Mesenchymal stem cell (in vitro differentiated cells and primary cell): ENCODE measurements at regions not wholly inside any gene's neighbourhood (a gene's known extent, or its start where the extent isn't known, plus 50 kb on each side); places are given as distances from the start of the nearest gene placed in this dataset.

Source experiments
- DNase-seq: peaks from one replicate; pipeline ENCODE4 v3.0.0-alpha.2; 2013
- H2AFZ ChIP-seq: one replicate; pipeline ENCODE4 v1.6.1; 2013; ENCODE audit warnings: low read depth, mild to moderate bottlenecking, control low read depth, inconsistent platforms, low read length, moderate library complexity
- H2AK5ac ChIP-seq: 2 replicates; pipeline ENCODE4 v1.6.1; 2013; ENCODE audit warnings: low read length, moderate library complexity, mild to moderate bottlenecking, inconsistent platforms; ENCODE audit not compliant: severe bottlenecking
- H2BK120ac ChIP-seq: one replicate; pipeline ENCODE4 v1.6.1; 2013; ENCODE audit warnings: low read depth, mild to moderate bottlenecking, inconsistent platforms, low read length, moderate library complexity
- H2BK12ac ChIP-seq, 2 experiments: one replicate each; pipeline ENCODE4 v1.6.1; 2013; ENCODE audit warnings: inconsistent platforms in 2 of 2, low read length in 2 of 2, mild to moderate bottlenecking in 2 of 2, moderate library complexity in 2 of 2, control low read depth in 1 of 2
- H2BK15ac ChIP-seq: one replicate; pipeline ENCODE4 v1.6.1; 2013; ENCODE audit warnings: mild to moderate bottlenecking, low read depth, inconsistent platforms; ENCODE audit not compliant: poor library complexity, severe bottlenecking
- H2BK5ac ChIP-seq: 2 replicates; pipeline ENCODE4 v1.6.1; 2013; ENCODE audit warnings: low read depth, mild to moderate bottlenecking, low read length, control low read depth, inconsistent platforms; ENCODE audit not compliant: poor library complexity, severe bottlenecking
- H3K14ac ChIP-seq, 2 experiments: one replicate each; pipeline ENCODE4 v1.6.1; 2013; ENCODE audit warnings: inconsistent platforms in 2 of 2, low read length in 2 of 2, control low read depth in 1 of 2, mild to moderate bottlenecking in 1 of 2, moderate library complexity in 1 of 2
- H3K18ac ChIP-seq, 2 experiments: one replicate each; pipeline ENCODE4 v1.6.1; 2013; ENCODE audit warnings: inconsistent platforms in 2 of 2, low read length in 2 of 2, control low read depth in 1 of 2, low read depth in 1 of 2, mild to moderate bottlenecking in 1 of 2
- H3K23ac ChIP-seq, 2 experiments: one replicate each; pipeline ENCODE4 v1.6.1; 2013; ENCODE audit warnings: inconsistent platforms in 2 of 2, low read length in 2 of 2, mild to moderate bottlenecking in 2 of 2, moderate library complexity in 2 of 2, control low read depth in 1 of 2
- H3K27ac ChIP-seq: 2 replicates; pipeline ENCODE4 v1.5.1; 2013; ENCODE audit warnings: mild to moderate bottlenecking, moderate library complexity, low read length, control low read depth, inconsistent platforms; ENCODE audit not compliant: poor library complexity, severe bottlenecking
- H3K27me3 ChIP-seq, 2 experiments: 2 replicates each; pipeline versions ENCODE4 v1.6.1 to v1.7.0; 2013; ENCODE audit warnings: low read length in 2 of 2, mild to moderate bottlenecking in 2 of 2, moderate library complexity in 2 of 2, control low read depth in 1 of 2, inconsistent platforms in 1 of 2; ENCODE audit not compliant: control insufficient read depth in 1 of 2, insufficient read depth in 1 of 2
- H3K36me3 ChIP-seq, 2 experiments: 2 replicates each; pipeline versions ENCODE4 v1.6.1 to v1.7.0; 2013; ENCODE audit warnings: low read length in 2 of 2, control low read depth in 1 of 2, inconsistent platforms in 1 of 2, low read depth in 1 of 2, mild to moderate bottlenecking in 1 of 2; ENCODE audit not compliant: insufficient read depth in 2 of 2, control insufficient read depth in 1 of 2
- H3K4ac ChIP-seq, 2 experiments: one replicate each; pipeline ENCODE4 v1.6.1; 2013; ENCODE audit warnings: inconsistent platforms in 2 of 2, low read length in 2 of 2, mild to moderate bottlenecking in 2 of 2, moderate library complexity in 2 of 2, control low read depth in 1 of 2, low read depth in 1 of 2
- H3K4me1 ChIP-seq: 2 replicates; pipeline ENCODE4 v1.6.1; 2013; ENCODE audit warnings: low read depth, low read length, control low read depth; ENCODE audit not compliant: control insufficient read depth, insufficient read depth
- H3K4me2 ChIP-seq: 2 replicates; pipeline ENCODE4 v1.6.1; 2013; ENCODE audit warnings: low read length, mild to moderate bottlenecking, inconsistent platforms; ENCODE audit not compliant: poor library complexity, severe bottlenecking
- H3K4me3 ChIP-seq, 2 experiments: 2 replicates each; pipeline versions ENCODE4 v1.5.1 to v1.7.0; 2013; ENCODE audit warnings: low read length in 2 of 2, mild to moderate bottlenecking in 2 of 2, control low read depth in 1 of 2, low read depth in 1 of 2; ENCODE audit not compliant: insufficient read depth in 1 of 2
- H3K79me1 ChIP-seq: replicated peaks from 2 replicates; pipeline ENCODE4 v1.6.1; 2013; ENCODE audit warnings: mild to moderate bottlenecking, control low read depth, low read length, inconsistent platforms; ENCODE audit not compliant: poor library complexity, severe bottlenecking
- H3K9ac ChIP-seq: 2 replicates; pipeline ENCODE4 v1.7.0; 2013; ENCODE audit warnings: mild to moderate bottlenecking, low read length, moderate library complexity
- H3K9me3 ChIP-seq: 2 replicates; pipeline ENCODE4 v1.7.0; 2013; ENCODE audit warnings: mild to moderate bottlenecking, low read length; ENCODE audit not compliant: control insufficient read depth
- H4K8ac ChIP-seq: one replicate; pipeline ENCODE4 v1.6.1; 2013; ENCODE audit warnings: inconsistent platforms, mild to moderate bottlenecking, low read length, moderate library complexity
- H4K91ac ChIP-seq: one replicate; pipeline ENCODE4 v1.6.1; 2013; ENCODE audit warnings: mild to moderate bottlenecking, low read length, inconsistent platforms
- WGBS: methylation state at CpG from one replicate; pipeline ENCODE4 v1.1.7; 2013; ENCODE audit warnings: mixed read lengths; 5-methylcytosine and 5-hydroxymethylcytosine counted together

DNA sequence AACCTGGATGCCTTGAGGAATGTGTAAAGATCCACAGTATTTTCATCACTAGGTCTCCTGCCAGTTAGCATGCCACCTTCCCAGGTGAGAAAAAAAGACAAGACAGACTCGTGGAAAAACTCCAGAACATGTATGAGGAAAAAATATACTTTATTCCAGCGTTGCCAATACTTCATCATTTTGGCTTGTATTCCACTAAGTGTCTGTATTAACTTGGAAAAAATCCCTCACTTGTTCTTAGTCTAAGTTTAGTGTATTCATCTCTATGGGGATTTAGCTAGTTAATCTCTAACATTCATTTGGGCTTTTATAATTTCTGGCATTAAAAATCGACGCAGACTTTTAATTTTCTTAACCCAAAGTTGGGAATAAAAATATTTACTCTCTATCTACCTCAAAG, 759.4 kb downstream of the SORCS1 start:
- Histone ChIP-seq H2BK5ac (no peak overlapping the region), H3K23ac (no peak overlapping the region), H2BK15ac (no peak overlapping the region), H3K4ac (no peak overlapping the region), H2AK5ac (no peak overlapping the region), H3K4me1 (no peaks in the 10 kb centered on the region), H4K8ac (no peak overlapping the region), H3K27me3 (no peaks in the 10 kb centered on the region), H3K4me2 (no peak overlapping the region), H3K9ac (no peak overlapping the region), H3K18ac (no peak overlapping the region), H2BK12ac (no peak overlapping the region), H3K9me3 (no peaks in the 10 kb centered on the region), H2BK120ac (no peak overlapping the region), H3K4me3 (no peak overlapping the region), H3K79me1 (no peaks in the 10 kb centered on the region), H4K91ac (no peak overlapping the region), H3K27ac (no peak overlapping the region), H3K36me3 (no peaks in the 10 kb centered on the region), H3K14ac (no peak overlapping the region), H2AFZ (no peak overlapping the region)
- no peak for DNase-seq
- 63% methylated on average over 1 of the region's 4 CpGs for WGBS

- no peak for DNase-seq
- no peak overlapping the region for H2AFZ ChIP-seq
- H2AK5ac ChIP-seq: no peak overlapping the region
- H3K18ac ChIP-seq: no peak overlapping the region
- no peaks in the 10 kb centered on the region for H3K79me1 ChIP-seq
- no peaks in the 10 kb centered on the region for H3K36me3 ChIP-seq
- no peak overlapping the region for H2BK120ac ChIP-seq
- no peak overlapping the region for H3K23ac ChIP-seq
- H2BK5ac ChIP-seq: no peak overlapping the region
- no peak overlapping the region for H2BK12ac ChIP-seq
- no peaks in the 10 kb centered on the region for H3K9me3 ChIP-seq
- no peaks in the 10 kb centered on the region for H3K27me3 ChIP-seq
- no peak overlapping the region for H2BK15ac ChIP-seq
- no peaks in the 10 kb centered on the region for H3K4me1 ChIP-seq
- H4K91ac ChIP-seq: no peak overlapping the region
- no peak overlapping the region for H3K4me2 ChIP-seq
- no peak overlapping the region for H3K4me3 ChIP-seq
- no peak overlapping the region for H4K8ac ChIP-seq
- H3K9ac ChIP-seq: no peak overlapping the region
- WGBS: 81% methylated on average over 2 of the region's 2 CpGs
- H3K4ac ChIP-seq: no peak overlapping the region
- H3K27ac ChIP-seq: no peak overlapping the region
- H3K14ac ChIP-seq: no peak overlapping the region
These were observed 762.0 kb downstream of the SORCS1 start for GRCh38 chr10:106402458-106402857.

DNA sequence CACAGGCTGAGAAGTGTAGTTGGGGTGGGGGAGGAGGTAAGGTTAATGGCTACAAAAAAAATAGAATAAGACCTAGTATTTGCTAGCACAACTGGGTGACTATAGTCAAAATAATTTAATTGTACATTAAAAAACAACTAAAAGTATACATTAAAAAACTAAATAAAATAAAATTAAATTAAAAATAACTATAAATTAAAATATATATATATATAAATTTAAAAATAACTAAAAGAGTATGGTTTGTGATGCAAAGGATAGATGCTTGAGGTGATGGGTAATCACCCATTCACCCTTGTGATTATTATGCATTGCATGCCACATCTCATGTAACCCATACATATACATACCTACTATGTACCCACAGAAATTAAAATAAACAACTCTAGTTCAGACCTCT, 762.5 kb downstream of the SORCS1 start:
- Histone ChIP-seq H3K79me1 (no peaks in the 10 kb centered on the region), H3K23ac (no peak overlapping the region)
- DNase-seq: no peak

GRCh38 chr10:106401161-106401560, 763.3 kb downstream of the SORCS1 start:
- no peak overlapping the region for H3K9ac ChIP-seq

More for the DNA sequence above, 762.5 kb downstream of the SORCS1 start:
- Histone ChIP-seq H3K18ac (no peak overlapping the region), H3K4me1 (no peaks in the 10 kb centered on the region), H3K4me3 (no peak overlapping the region), H3K27ac (no peak overlapping the region), H4K91ac (no peak overlapping the region), H3K36me3 (no peaks in the 10 kb centered on the region), H3K27me3 (no peaks in the 10 kb centered on the region), H3K9me3 (no peaks in the 10 kb centered on the region), H2BK15ac (no peak overlapping the region), H3K9ac (no peak overlapping the region), H3K4me2 (no peak overlapping the region), H2AK5ac (no peak overlapping the region), H3K4ac (no peak overlapping the region), H2BK120ac (no peak overlapping the region), H2AFZ (no peak overlapping the region), H4K8ac (no peak overlapping the region), H3K14ac (no peak overlapping the region), H2BK5ac (no peak overlapping the region), H2BK12ac (no peak overlapping the region)

More at GRCh38 chr10:106401161-106401560, 763.3 kb downstream of the SORCS1 start:
- Histone ChIP-seq H2BK120ac (no peak overlapping the region), H2BK15ac (no peak overlapping the region), H3K4ac (no peak overlapping the region), H2AFZ (no peak overlapping the region), H2BK5ac (no peak overlapping the region), H3K36me3 (no peaks in the 10 kb centered on the region), H3K79me1 (no peaks in the 10 kb centered on the region), H4K8ac (no peak overlapping the region), H4K91ac (no peak overlapping the region), H3K9me3 (no peaks in the 10 kb centered on the region), H3K4me3 (no peak overlapping the region), H2AK5ac (no peak overlapping the region), H3K14ac (no peak overlapping the region), H3K23ac (no peak overlapping the region), H3K18ac (no peak overlapping the region), H3K4me1 (no peaks in the 10 kb centered on the region), H3K27me3 (no peaks in the 10 kb centered on the region), H2BK12ac (no peak overlapping the region), H3K27ac (no peak overlapping the region), H3K4me2 (no peak overlapping the region)
- no peak for DNase-seq
